Middle frontal gyrus (tissue), 1 donor: ENCODE measurements at regions not wholly inside any gene's neighbourhood (a gene's known extent, or its start where the extent isn't known, plus 50 kb on each side); places are given as distances from the start of the nearest gene placed in this dataset.
"Not testable (repeated sequence)": the region's sequence is repeated elsewhere in the genome, so short reads cannot be mapped to it uniquely, and the experiment has no call there.

Experiments
- DNase-seq: peaks from one replicate; pipeline ENCODE4 v3.0.0-alpha.2; 2015; ENCODE audit warnings: low spot score; ENCODE audit errors: extremely low spot score

- DNase-seq = no peak
Observed at GRCh38 chr1:25134307-25134706, 98.0 kb downstream of the SYF2 start.

- DNase-seq = no peak
Observed at GRCh38 chr1:25131794-25132193, 100.5 kb downstream of the SYF2 start.

GRCh38 chr1:25130895-25131294, 101.4 kb downstream of the SYF2 start:
- DNase-seq = no peak

- no peak for DNase-seq
Observed at GRCh38 chr1:25129380-25129779, 102.9 kb downstream of the SYF2 start.

- DNase-seq = no peak
Observed at GRCh38 chr1:25128121-25128621, 104.1 kb downstream of the SYF2 start.

- no peak for DNase-seq
Observed at GRCh38 chr1:25126562-25126961, 105.7 kb downstream of the SYF2 start.

GRCh38 chr1:25123551-25123950, 108.8 kb downstream of the SYF2 start:
- DNase-seq = no peak

- DNase-seq = no peak
Observed at GRCh38 chr1:25122747-25123146, 109.6 kb downstream of the SYF2 start.

- DNase-seq = no peak
Observed at GRCh38 chr1:25120281-25120680, 112.0 kb downstream of the SYF2 start.

- DNase-seq = no peak
Observed at GRCh38 chr1:25118546-25118945, 113.8 kb downstream of the SYF2 start.

GRCh38 chr1:25117233-25117823, 115.0 kb downstream of the SYF2 start:
- no peak for DNase-seq

- no peak for DNase-seq
Observed at GRCh38 chr1:25116832-25117231, 115.5 kb downstream of the SYF2 start.

GRCh38 chr1:25116117-25116516, 116.2 kb downstream of the SYF2 start:
- not testable (repeated sequence) for DNase-seq

GRCh38 chr1:25113731-25114130, 118.6 kb downstream of the SYF2 start:
- no peak for DNase-seq

- DNase-seq = no peak
Observed at GRCh38 chr1:25113086-25113485, 119.2 kb downstream of the SYF2 start.

- DNase-seq = no peak
Observed at GRCh38 chr1:25112400-25112799, 119.9 kb downstream of the SYF2 start.

GRCh38 chr1:25111706-25112105, 120.6 kb downstream of the SYF2 start:
- no peak for DNase-seq

- DNase-seq = no peak
Observed at GRCh38 chr1:25110485-25110884, 121.8 kb downstream of the SYF2 start.

- DNase-seq = no peak
Observed at GRCh38 chr1:25110036-25110435, 122.3 kb downstream of the SYF2 start.

- no peak for DNase-seq
Observed at GRCh38 chr1:25109531-25109951, 122.8 kb downstream of the SYF2 start.

GRCh38 chr1:25107643-25108010, 124.7 kb downstream of the SYF2 start:
- no peak for DNase-seq

- DNase-seq = no peak
Observed at GRCh38 chr1:25106976-25107642, 125.2 kb downstream of the SYF2 start.

GRCh38 chr1:25106352-25106751, 126.0 kb downstream of the SYF2 start:
- no peak for DNase-seq
